IMR-90 (cell line): ENCODE measurements at regions not wholly inside any gene's neighbourhood (a gene's known extent, or its start where the extent isn't known, plus 50 kb on each side); places are given as distances from the start of the nearest gene placed in this dataset.
"Not testable (repeated sequence)": the region's sequence is repeated elsewhere in the genome, so short reads cannot be mapped to it uniquely, and the experiment has no call there.

ENCODE experiments used
- CHD1 ChIP-seq: IDR thresholded peaks from 2 replicates; pipeline ENCODE4 v1.6.1; 2012; ENCODE audit warnings: low read depth, low read length, improper control_type of control experiment
- CTCF ChIP-seq: conservative IDR thresholded peaks from 2 replicates; pipeline ENCODE4 v1.5.1; 2012; ENCODE audit warnings: mild to moderate bottlenecking, low read depth, low read length, improper control_type of control experiment
- POLR2A ChIP-seq: IDR thresholded peaks from 2 replicates; pipeline ENCODE4 v1.6.1; 2012; ENCODE audit warnings: mild to moderate bottlenecking, low read depth, low read length

DNA sequence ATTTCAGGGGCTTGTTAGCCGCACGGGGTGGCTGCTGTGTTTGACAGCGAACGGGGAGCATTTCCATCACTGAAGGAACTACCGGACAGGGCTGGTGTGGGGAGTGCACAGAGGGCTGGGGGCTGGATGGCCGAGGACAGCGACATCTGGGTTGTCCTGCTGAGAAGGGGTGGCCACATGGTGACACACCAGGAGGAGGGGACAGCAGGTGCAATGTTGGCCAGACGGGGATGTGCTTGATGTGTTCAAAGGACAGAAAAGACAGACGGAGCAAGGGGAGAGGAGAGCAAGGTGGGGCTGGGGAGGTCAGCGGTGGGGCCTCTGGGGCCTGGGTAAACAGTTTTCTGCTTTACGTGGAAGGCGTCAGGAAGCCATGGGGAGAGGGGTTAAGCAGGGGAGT lies 115.7 kb downstream of the TNFRSF13B start:
- not testable (repeated sequence) for TF ChIP-seq CTCF, CHD1, POLR2A
